Rectal smooth muscle tissue (tissue), 1 donor: ENCODE measurements at regions not wholly inside any gene's neighbourhood (a gene's known extent, or its start where the extent isn't known, plus 50 kb on each side); places are given as distances from the start of the nearest gene placed in this dataset.
"Not testable (repeated sequence)": the region's sequence is repeated elsewhere in the genome, so short reads cannot be mapped to it uniquely, and the experiment has no call there.

ENCODE experiments used
- H3K27ac ChIP-seq: one replicate; pipeline ENCODE4 v1.7.0; 2013; ENCODE audit warnings: low read depth, low read length, inconsistent platforms
- H3K27me3 ChIP-seq: one replicate; pipeline ENCODE4 v1.7.0; 2013; ENCODE audit warnings: low read length; ENCODE audit not compliant: control insufficient read depth, insufficient read depth
- H3K36me3 ChIP-seq: one replicate; pipeline ENCODE4 v1.7.0; 2013; ENCODE audit warnings: low read length; ENCODE audit not compliant: control insufficient read depth, insufficient read depth
- H3K4me1 ChIP-seq: one replicate; pipeline ENCODE4 v1.7.0; 2013; ENCODE audit warnings: low read length; ENCODE audit not compliant: control insufficient read depth, insufficient read depth
- H3K4me3 ChIP-seq: one replicate; pipeline ENCODE4 v1.7.0; 2013; ENCODE audit warnings: low read length
- H3K9ac ChIP-seq: one replicate; pipeline ENCODE4 v1.7.0; 2013; ENCODE audit warnings: low read length

- not testable (repeated sequence) for H3K4me1 ChIP-seq, H3K27me3 ChIP-seq, H3K27ac ChIP-seq, H3K36me3 ChIP-seq, H3K9ac ChIP-seq, H3K4me3 ChIP-seq
Observed at GRCh38 chr1:239992566-239992965, 99.1 kb upstream of the FMN2 start.

DNA sequence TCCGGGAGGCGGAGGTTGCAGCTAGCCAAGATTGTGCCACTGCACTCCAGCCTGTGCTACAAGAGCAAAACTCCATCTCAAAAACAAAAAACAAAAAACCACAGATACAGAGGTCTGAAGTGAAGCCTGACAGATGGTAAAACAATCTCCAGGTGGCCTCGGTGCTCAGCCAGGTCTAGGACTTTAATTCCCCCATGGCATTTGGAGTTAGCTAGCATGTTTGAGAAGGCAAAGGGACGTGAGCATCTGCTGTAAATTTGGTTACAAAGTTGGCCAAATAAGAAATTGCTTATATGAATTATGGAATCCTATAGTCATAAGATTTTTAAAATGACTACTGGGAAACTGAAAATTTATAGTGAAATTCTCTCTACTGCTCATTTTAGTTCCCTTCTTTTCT is 98.3 kb upstream of the FMN2 start:
- H3K36me3 ChIP-seq: no peaks in the 10 kb centered on the region
- peaks cover under 1% of the 10 kb centered on the region for H3K27me3 ChIP-seq
- no peak overlapping the region for H3K9ac ChIP-seq
- H3K27ac ChIP-seq: no peak overlapping the region
- H3K4me3 ChIP-seq: no peak overlapping the region
- H3K4me1 ChIP-seq: no peaks in the 10 kb centered on the region

DNA sequence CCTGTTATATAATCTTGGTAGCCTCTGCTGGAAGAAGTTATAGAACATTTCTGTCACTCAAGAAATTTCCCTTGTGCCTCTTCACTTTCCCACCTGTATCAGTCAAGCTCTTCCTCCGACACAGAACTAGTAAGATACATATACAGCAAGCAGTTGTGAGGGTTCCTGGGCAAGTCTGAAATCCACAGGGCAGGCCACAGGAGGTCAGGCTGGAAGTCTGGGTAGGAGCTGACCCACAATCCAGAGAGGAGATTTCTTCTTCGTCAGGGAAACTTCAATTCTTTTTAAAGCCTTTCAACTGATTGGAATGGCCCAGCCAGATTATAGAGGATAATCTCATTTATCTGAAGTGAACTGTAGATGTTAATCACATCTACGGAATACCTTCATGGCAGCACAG is 96.4 kb upstream of the FMN2 start:
- Histone ChIP-seq H3K9ac (no peak overlapping the region), H3K36me3 (no peaks in the 10 kb centered on the region), H3K27me3 (peaks cover 7% of the 10 kb centered on the region), H3K27ac (no peak overlapping the region), H3K4me3 (no peak overlapping the region), H3K4me1 (no peaks in the 10 kb centered on the region)

- H3K27me3 ChIP-seq: peaks cover 7% of the 10 kb centered on the region
Observed at GRCh38 chr1:239997160-239997514, 94.5 kb upstream of the FMN2 start.

GRCh38 chr1:239997515-239998311 is 94.0 kb upstream of the FMN2 start:
- H3K27me3 ChIP-seq: peaks cover 7% of the 10 kb centered on the region
- H3K36me3 ChIP-seq: no peaks in the 10 kb centered on the region
- no peak overlapping the region for H3K27ac ChIP-seq
- no peaks in the 10 kb centered on the region for H3K4me1 ChIP-seq
- H3K9ac ChIP-seq: no peak overlapping the region
- H3K4me3 ChIP-seq: peak overlapping the region; percentile 15

More at GRCh38 chr1:239997160-239997514, 94.5 kb upstream of the FMN2 start:
- Histone ChIP-seq H3K27ac (no peak overlapping the region), H3K9ac (no peak overlapping the region), H3K4me1 (no peaks in the 10 kb centered on the region), H3K4me3 (no peak overlapping the region), H3K36me3 (no peaks in the 10 kb centered on the region)

DNA sequence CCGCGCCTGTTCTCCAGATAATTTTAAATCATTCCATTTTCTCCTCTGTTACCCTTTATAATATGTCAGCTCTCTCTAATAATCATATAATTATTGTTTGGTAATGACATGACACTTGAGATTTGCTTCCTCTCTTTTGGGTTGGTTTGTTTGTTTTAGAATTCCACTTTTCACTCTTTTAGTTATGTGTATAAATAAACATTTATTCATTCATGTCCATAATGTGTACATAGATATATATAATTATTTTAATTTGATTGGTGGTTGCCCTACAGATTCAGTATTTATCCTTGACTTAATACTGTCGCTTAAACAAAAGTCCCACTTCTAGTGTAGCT is 93.4 kb upstream of the FMN2 start:
- H3K9ac ChIP-seq: no peak overlapping the region
- H3K27ac ChIP-seq: no peak overlapping the region

DNA sequence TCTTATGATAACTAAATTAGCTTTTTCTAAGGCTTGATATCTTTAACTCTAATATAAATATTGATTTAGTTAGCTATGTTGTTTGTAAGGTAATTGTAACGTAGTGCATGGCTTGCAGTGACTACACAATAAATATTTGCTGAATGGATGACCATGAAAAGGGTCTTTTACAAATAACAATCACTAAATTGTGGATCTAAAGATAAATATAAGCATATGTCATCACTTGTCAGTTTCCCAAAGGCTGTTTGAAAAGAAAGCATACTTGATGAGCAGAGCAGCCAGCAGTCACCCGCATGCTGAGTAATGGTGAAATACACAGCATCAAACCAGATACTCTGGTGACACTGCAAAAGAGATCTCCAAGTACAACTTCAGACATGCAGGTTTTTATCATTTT is 92.5 kb upstream of the FMN2 start:
- no peak overlapping the region for H3K9ac ChIP-seq
- peaks cover 7% of the 10 kb centered on the region for H3K27me3 ChIP-seq

More for the DNA sequence above, 93.4 kb upstream of the FMN2 start:
- H3K27me3 ChIP-seq: peaks cover 7% of the 10 kb centered on the region
- H3K4me1 ChIP-seq: no peaks in the 10 kb centered on the region
- H3K36me3 ChIP-seq: no peaks in the 10 kb centered on the region
- H3K4me3 ChIP-seq: peak overlapping the region; percentile 15

GRCh38 chr1:240000634-240001033 is 91.0 kb upstream of the FMN2 start:
- H3K27ac ChIP-seq: no peak overlapping the region
- peaks cover 7% of the 10 kb centered on the region for H3K27me3 ChIP-seq
- H3K9ac ChIP-seq: no peak overlapping the region
- no peaks in the 10 kb centered on the region for H3K36me3 ChIP-seq
- H3K4me3 ChIP-seq: no peak overlapping the region
- no peaks in the 10 kb centered on the region for H3K4me1 ChIP-seq

More for the DNA sequence above, 92.5 kb upstream of the FMN2 start:
- Histone ChIP-seq H3K36me3 (no peaks in the 10 kb centered on the region), H3K4me3 (no peak overlapping the region), H3K27ac (no peak overlapping the region), H3K4me1 (no peaks in the 10 kb centered on the region)

DNA sequence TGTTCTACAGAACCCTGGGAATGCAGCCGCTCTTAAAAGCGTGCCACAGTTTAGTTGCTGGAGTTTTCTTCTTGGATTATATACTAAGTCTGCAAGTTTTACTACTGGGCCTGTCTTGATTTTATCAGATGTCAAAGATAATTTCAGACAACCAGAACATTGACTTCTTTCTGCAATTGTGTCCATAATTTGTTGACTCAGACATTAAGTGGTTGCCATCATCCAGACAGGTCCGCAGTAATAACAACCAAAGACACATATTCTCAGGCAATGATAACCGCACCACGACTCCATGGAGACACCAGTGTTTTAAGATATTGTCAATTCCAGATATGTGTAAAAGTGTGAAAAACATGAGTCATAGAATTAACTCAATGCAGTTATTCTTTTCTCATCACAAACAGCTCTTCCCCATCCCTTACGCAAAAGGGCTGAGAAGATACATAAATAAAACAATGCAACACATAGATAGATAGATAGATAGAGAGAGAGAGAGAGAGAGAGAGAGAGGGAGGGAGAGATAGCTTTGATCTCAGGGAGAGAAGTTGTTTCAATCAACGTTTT is 90.4 kb upstream of the FMN2 start:
- Histone ChIP-seq H3K4me1 (no peaks in the 10 kb centered on the region), H3K27ac (no peak overlapping the region), H3K4me3 (no peak overlapping the region), H3K27me3 (peaks cover 7% of the 10 kb centered on the region), H3K36me3 (no peaks in the 10 kb centered on the region), H3K9ac (no peak overlapping the region)

GRCh38 chr1:240004086-240004749 is 87.5 kb upstream of the FMN2 start:
- peaks cover 5% of the 10 kb centered on the region for H3K27me3 ChIP-seq

GRCh38 chr1:240005997-240006650 is 85.6 kb upstream of the FMN2 start:
- no peak overlapping the region for H3K4me3 ChIP-seq
- no peaks in the 10 kb centered on the region for H3K27me3 ChIP-seq
- H3K4me1 ChIP-seq: no peaks in the 10 kb centered on the region
- no peak overlapping the region for H3K27ac ChIP-seq
- no peaks in the 10 kb centered on the region for H3K36me3 ChIP-seq
- no peak overlapping the region for H3K9ac ChIP-seq

More at GRCh38 chr1:240004086-240004749, 87.5 kb upstream of the FMN2 start:
- Histone ChIP-seq H3K27ac (no peak overlapping the region), H3K4me1 (no peaks in the 10 kb centered on the region), H3K9ac (no peak overlapping the region), H3K4me3 (no peak overlapping the region), H3K36me3 (no peaks in the 10 kb centered on the region)

DNA sequence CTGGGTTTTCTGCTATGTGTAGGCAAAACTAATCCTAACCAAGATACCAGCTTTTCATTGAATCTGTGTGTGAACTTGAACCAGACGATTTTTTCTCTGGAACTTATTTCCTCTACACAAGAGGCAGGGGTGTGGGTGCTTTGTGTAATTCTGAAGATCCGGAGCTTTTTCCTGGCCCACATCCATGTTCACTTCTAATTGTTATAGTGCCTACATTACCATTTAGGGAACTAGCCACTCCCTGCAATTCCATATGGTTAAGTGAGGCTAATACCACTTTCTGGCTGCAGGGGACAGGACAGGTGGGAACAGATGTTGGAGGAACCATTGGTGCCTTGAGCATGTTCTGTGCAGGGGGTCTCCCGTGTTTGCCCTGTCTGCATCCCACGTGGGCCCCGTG is 83.4 kb upstream of the FMN2 start:
- Histone ChIP-seq H3K27me3 (no peaks in the 10 kb centered on the region), H3K36me3 (no peaks in the 10 kb centered on the region), H3K4me3 (no peak overlapping the region), H3K27ac (no peak overlapping the region), H3K9ac (no peak overlapping the region), H3K4me1 (no peaks in the 10 kb centered on the region)
